NOMO-1 treated with DMSO at 0.1 percent for 48 hours (cell line): ENCODE measurements at regions not wholly inside any gene's neighbourhood (a gene's known extent, or its start where the extent isn't known, plus 50 kb on each side); places are given as distances from the start of the nearest gene placed in this dataset.

Experiments used
- DNase-seq: peaks from one replicate; lab custom pipeline; 2025; ENCODE audit not compliant: unreplicated experiment; lab: John Stamatoyannopoulos, UW

DNA sequence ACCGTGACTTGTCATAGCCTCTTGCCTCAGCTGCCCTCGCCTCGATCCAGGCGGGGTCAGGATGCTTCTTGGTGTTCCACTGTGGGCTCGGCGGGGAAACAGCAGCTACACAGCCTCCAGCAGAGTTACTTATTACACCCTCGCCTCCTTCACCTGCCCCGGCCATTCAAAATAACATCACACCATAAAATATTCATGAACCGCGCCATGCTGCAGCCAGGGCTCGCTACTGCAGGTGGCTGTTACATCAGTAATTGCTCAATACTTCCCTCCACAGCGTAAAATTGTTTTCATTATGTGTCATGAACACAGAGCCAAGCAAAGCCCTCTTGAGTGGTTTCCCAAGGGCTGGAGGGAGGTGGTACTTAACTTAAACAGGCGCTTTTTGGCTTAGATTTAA is 241.5 kb upstream of the SP8 start:
- peak; percentile 62 for DNase-seq

DNA sequence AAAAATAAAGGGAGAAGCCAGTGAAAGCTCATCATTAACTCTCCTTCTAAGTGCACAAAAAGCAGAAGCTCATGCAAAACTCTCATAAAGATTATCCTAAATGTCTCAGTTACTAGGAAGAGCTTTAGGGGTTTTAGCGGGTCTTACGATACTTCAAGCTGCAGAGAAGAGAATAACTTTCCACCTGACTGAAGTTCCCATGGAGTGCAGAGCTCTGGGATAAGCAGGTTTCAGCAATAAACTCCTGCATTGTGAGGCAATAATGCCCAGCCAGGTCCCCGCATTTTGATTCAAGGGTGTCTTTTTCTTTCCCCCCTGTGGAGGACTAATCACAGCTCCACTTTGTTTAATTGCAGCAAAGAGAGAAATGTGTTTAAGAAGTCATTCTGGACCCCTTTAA is 241.9 kb upstream of the SP8 start:
- DNase-seq = no peak

- DNase-seq = no peak
Measured at GRCh38 chr7:21029006-21029405, 242.3 kb upstream of the SP8 start.

DNA sequence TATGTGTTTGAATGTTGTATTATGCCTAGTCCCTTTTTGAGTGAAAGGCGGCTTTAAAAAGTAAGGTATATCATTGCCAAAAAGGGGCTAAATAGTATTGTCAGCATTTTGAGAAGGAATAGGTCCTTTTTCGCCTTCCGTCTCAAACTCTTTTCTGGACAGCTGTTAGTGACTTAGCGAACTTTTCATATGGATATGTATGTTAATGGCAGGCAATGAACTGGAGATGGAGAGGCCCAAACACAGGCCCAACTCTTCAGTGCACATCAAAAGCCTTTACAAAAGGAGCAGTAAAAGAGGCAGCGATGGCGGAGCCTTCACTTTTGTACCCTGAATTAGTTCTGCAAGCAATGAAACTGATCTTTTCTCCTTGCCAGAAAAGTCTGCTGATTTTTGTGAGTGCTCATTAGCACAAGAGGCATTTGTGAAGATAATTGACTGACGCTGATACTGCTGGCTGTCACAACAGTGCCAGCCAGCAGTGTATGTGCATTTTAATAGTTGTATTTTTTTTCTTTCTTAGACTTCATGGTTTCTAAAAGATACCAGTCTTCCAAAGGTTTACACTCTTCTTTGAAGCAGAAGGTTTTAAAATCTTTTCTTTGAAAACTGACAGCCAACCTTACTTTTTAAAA is 243.7 kb upstream of the SP8 start:
- no peak for DNase-seq

- DNase-seq = no peak
Measured at GRCh38 chr7:21041252-21041651, 254.6 kb upstream of the SP8 start.

GRCh38 chr7:21041666-21042065 is 255.0 kb upstream of the SP8 start:
- DNase-seq = no peak

DNA sequence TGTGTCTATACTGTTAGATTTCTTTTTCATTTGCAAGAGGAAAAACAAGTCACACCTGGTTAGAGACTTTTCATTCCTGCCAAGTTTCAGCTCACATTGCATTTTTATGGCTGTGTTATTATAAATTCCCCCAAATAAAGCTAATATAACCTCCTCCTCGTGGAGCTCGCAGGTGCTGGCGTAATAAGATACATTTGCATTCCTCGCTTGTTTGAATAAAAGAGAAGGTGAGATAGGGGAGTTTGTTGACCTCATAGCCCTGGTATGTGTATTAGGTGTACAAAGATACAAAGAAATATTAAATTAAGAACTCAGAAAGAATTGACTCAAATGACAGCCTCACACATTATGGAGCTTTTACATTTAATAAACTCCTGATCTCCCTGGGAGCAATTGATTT is 257.7 kb upstream of the SP8 start:
- no peak for DNase-seq

DNA sequence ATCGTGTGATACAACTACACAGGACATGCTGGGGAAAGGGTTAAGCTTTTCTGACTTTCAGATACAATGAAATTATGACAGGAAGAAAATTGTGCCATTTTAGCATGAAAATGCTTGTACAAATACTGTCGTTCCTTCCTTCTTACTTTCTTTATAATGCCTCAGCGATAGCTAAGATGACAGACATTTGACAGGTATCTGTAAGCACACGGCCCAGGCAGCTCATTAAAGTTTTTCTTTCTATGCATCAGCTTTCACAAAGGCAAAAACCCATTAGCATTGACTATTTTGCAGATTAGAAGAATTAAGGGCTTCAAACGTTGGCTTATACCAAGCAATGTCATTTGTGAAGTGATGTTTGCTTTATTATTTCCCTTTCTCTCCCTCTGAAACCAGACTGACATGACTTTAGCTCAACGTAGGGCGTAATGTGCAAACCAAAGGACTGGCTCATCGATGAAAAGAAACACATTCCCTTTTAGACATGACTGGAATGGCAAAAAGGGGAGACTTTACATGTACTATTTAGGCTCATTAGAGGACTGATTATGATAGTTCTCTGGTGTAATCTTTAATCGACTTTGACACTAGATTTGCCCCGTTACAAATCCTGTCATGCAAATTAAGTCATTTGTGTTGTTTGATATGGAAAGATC is 258.4 kb upstream of the SP8 start:
- DNase-seq = no peak

GRCh38 chr7:21051865-21052264 is 265.2 kb upstream of the SP8 start:
- DNase-seq = no peak

DNA sequence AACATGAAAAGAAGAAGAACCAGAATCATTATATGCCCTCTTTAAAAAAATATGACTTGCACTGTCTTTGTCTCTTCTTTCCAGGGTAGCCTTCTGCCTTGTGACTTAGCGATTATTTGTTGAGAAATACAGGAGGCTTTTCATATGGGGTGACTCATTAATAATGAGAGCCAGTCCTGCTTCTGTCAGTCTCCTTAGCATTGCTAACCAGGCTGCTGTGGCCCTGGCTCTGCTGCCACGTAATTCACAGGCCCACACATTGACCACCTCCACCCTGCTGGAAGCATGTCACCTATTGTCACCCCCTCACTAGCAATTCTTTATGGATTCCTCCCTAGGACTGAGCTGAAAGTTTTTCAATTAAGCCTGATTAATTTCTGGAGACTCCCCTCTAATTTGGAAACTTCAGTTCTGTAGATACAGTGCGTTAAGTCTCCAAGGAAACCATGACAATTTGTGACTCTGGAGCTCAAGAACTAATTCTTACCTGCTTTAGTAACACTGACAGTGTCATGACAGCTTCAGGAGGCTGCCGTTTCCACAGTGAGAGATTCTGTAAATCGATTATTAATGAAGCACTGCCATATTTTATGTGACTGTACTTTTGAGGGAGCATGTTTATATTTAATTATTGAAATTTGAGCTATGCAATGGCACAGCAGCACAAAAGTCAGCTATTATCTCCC is 267.9 kb upstream of the SP8 start:
- no peak for DNase-seq

DNA sequence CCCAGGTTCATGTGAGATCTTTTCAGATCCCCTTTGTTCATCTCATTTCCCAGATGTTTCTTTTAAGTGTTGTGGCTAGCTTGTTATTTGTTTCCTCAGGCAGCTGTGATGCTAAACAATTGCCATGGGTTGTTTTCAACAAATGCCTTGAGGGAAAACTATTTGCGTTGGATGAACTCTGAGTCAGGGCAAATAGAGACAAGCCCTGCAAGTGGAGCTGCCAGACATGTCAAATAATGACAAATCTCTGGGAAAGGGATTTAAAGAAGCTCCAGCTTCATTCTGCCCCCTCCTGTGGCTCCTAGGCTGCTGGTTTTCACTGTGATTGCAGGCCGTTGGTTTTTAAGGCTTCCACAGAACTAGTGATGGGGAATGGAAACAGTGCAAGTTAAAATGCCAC is 272.4 kb upstream of the SP8 start:
- DNase-seq = no peak

- DNase-seq = no peak
Measured at GRCh38 chr7:21063106-21063505, 276.4 kb upstream of the SP8 start.

DNA sequence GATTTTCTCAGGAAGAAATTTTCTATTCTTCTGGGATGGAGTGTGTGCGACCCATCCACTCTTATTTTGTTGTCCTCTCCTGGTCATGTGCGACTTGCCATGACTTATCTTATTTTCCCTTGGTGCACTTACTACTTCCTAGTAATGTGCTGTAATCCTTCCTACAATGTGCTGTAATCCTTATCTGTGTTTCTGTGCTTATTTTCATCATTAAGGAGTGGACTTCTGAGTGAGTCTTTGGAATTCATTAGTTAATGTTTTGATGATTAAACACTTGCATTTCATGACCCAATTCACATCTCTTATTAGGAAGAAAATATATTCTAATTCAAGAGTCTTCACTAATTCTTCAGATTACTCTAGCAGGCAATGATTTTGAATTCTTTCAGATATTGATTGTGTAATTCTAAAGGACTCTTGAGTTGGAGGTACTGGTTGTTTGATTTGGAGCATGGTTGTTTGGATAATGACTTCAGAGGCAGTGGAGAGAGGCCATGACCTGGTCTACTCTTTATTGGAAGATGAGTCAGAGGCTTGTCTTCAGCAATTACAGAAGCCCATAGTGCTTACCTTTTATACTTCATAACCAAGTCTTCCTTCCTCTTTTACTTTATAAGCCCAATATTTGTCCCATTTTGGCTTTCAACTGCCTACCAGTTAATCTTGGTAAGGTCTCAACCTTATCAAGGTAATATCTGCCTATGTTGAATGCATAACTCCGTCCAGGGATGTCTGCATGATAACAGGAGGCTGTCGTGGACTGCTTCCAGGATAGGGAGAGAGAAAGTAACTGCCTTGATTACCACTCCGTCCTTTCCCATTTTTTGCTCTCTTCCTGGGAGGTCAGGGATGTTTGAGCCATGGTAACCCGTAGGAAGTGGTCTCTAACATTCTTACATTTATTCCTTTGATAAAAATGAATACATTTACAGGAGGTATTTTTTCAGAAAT is 278.3 kb upstream of the SP8 start:
- no peak for DNase-seq

DNA sequence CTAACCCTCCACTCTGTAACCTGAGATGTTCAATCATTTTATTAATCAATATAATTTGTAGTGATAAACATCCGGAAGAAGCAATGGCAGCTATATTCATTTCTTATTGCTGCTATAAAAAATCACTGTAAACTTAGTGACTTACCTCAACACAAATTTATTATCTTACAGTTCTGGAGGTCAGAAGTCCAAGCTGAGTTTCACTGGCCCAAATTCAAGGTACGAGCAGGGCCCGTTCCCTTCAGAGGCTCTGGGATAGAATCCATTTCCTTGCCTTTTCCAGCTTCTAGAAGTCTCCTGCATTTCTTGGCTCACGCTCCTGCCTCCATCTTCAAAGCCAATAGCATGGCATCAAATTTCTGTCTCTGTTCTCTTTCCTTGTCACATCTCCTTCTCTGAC is 279.5 kb upstream of the SP8 start:
- DNase-seq = no peak

DNA sequence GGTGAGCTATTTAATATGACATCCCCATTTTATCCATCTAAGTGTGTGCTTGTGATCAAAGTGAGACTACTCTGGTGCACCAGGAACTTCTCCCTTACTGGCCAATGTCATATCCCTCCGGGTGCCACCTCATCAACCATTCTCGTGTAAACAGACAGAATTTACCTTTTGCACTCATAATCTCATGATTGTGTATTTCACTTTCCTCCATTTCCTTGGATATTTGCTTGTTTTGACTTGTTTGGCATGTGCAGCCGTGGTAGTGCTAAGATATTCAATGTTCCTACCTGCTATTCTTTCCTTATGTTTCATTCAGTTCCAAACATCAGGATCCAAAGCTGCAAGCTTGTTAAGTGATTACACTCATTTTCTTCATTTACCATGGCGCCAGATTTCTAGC is 280.5 kb upstream of the SP8 start:
- DNase-seq = no peak

- DNase-seq = no peak
Measured at GRCh38 chr7:21070571-21071090, 283.9 kb upstream of the SP8 start.

DNA sequence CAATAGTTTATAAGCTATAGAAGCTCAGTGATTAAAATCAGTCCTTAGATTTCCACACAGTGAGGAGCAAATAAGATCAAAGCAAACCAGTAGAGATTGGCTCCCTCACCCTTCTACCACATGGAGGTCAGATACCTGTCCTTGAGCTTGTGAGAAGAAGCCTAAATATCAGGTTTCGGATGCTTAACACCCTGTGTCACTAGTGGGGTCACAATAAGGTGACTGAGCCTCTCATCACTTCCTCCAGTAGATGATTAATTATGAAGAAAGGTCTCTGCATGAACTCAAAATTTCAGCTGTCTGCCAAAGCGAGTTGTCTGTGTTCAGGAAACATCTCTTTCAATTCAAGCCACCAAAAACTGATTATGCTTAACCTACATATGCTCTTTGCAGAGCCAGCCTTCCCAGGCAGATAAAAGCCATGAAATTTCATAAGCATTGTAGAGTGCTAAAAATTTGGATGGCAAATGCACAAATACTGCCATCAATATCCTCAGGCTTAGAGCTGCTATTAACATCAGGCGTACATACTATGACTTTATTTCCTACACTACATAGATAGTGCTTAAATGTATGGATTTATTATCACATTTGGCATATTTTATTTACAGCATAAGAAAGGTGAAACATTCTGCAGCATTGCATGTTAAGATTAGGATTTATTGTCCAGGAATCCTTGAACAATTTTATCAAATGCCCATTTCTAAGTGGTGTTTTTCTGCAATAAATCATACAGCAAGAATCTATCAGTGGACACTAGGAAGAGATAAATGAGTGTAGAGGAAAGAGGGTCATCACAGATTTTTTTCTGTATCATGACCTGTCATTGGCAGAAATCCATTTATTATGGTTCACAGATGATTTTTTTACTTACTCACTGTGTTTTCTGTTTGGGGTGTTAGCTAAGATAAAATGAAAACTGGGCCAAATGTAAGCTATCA is 285.1 kb upstream of the SP8 start:
- no peak for DNase-seq

- no peak for DNase-seq
Measured at GRCh38 chr7:21076054-21076453, 289.4 kb upstream of the SP8 start.

- no peak for DNase-seq
Measured at GRCh38 chr7:21076574-21076973, 289.9 kb upstream of the SP8 start.

DNA sequence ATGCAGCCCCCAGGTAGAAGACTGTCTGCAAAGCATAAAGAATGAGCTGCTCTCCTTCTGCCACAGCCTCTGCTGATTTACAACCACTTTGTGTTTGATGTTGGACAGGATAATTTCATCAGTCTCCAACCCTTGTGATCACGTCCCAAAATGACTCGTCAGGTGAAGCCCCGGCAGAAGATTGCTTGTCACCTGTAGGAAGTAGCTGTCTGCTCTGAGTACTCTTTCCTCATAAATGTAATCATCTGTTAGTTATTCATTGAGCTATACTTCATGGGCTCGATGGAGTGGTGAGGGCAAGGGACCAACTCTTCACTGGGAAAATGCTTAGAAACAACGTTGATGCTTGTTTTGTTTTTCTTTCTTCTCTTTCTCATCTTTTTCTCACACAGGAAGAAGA is 290.9 kb upstream of the SP8 start:
- no peak for DNase-seq
